HEK293 (cell line): ENCODE measurements at regions not wholly inside any gene's neighbourhood (a gene's known extent, or its start where the extent isn't known, plus 50 kb on each side); places are given as distances from the start of the nearest gene placed in this dataset.

ENCODE experiments used
- CTCF ChIA-PET: fragments of 350-600 bp; formaldehyde crosslinking; extraction: SDS; loops from one replicate; lab custom pipeline; 2021; ENCODE audit warnings: antibody characterized with exemption; lab: Yijun Ruan, JAX
- POLR2A ChIA-PET: fragments of 300-600 bp; formaldehyde crosslinking; extraction: SDS; loops from one replicate; lab custom pipeline; 2020; ENCODE audit warnings: antibody characterized with exemption, inconsistent platforms; lab: Yijun Ruan, JAX
- H3K27ac ChIP-seq: fragments of 200-500 bp; sonication (Bioruptor generic); 2 replicates; pipeline ENCODE4 v1.5.1; 2014; ENCODE audit warnings: low read depth, low read length, control low read depth, inconsistent platforms; ENCODE audit errors: extremely low read depth
- H3K36me3 ChIP-seq, 2 experiments: fragments of 200-500 bp in 1 of 2; sonication (Bioruptor generic) in 1 of 2; 1 replicate in 1 of 2; 2 replicates in 1 of 2; pipeline ENCODE4 v1.5.1; 2014 to 2017; ENCODE audit warnings: inconsistent platforms in 2 of 2, low read length in 2 of 2; ENCODE audit not compliant: control insufficient read depth in 2 of 2, insufficient read depth in 1 of 2
- H3K4me1 ChIP-seq: fragments of 200-500 bp; sonication (Bioruptor generic); 2 replicates; pipeline ENCODE4 v1.5.1; 2014; ENCODE audit warnings: mild to moderate bottlenecking, low read length, inconsistent platforms; ENCODE audit not compliant: control insufficient read depth, insufficient read depth
- H3K4me3 ChIP-seq: 2 replicates; pipeline ENCODE4 v1.5.1; 2011; ENCODE audit warnings: low read depth, mild to moderate bottlenecking, control low read depth, low read length, moderate library complexity
- H3K9me3 ChIP-seq: fragments of 200-500 bp; sonication (Bioruptor generic); 2 replicates; pipeline ENCODE4 v1.5.1; 2014; ENCODE audit warnings: low read depth, low read length, inconsistent platforms; ENCODE audit not compliant: control insufficient read depth, insufficient read depth
- GLI4 ChIP-seq: fragments of 450-650 bp; formaldehyde crosslinking; IDR thresholded peaks from 2 replicates; pipeline ENCODE4 v1.5.1; 2016; ENCODE audit warnings: missing biosample characterization, missing genetic modification characterization
- RBAK ChIP-seq: fragments of 450-650 bp; formaldehyde crosslinking; IDR thresholded peaks from 2 replicates; pipeline ENCODE4 v1.5.1; 2016; ENCODE audit warnings: missing biosample characterization, missing genetic modification characterization
- ZBTB1 ChIP-seq: fragments of 450-650 bp; formaldehyde crosslinking; IDR thresholded peaks from 2 replicates; pipeline ENCODE4 v1.5.1; 2016; ENCODE audit warnings: missing biosample characterization, missing genetic modification characterization
- ZBTB20 ChIP-seq: fragments of 450-650 bp; formaldehyde crosslinking; IDR thresholded peaks from 2 replicates; pipeline ENCODE4 v1.5.1; 2016; ENCODE audit warnings: missing biosample characterization, missing genetic modification characterization
- ZNF112 ChIP-seq: fragments of 450-650 bp; formaldehyde crosslinking; IDR thresholded peaks from 2 replicates; pipeline ENCODE4 v1.5.0; 2017; ENCODE audit warnings: missing biosample characterization, missing genetic modification characterization
- ZNF121 ChIP-seq: fragments of 450-650 bp; formaldehyde crosslinking; IDR thresholded peaks from 2 replicates; pipeline ENCODE4 v1.5.1; 2016; ENCODE audit warnings: missing biosample characterization, missing genetic modification characterization
- ZNF138 ChIP-seq: fragments of 450-650 bp; formaldehyde crosslinking; IDR thresholded peaks from 2 replicates; pipeline ENCODE4 v1.5.1; 2016; ENCODE audit warnings: missing biosample characterization, missing genetic modification characterization, borderline replicate concordance
- ZNF146 ChIP-seq: fragments of 450-650 bp; formaldehyde crosslinking; IDR thresholded peaks from 2 replicates; pipeline ENCODE4 v1.5.1; 2016; ENCODE audit warnings: missing biosample characterization, missing genetic modification characterization
- ZNF223 ChIP-seq: fragments of 450-650 bp; formaldehyde crosslinking; IDR thresholded peaks from 2 replicates; pipeline ENCODE4 v1.5.1; 2016; ENCODE audit warnings: missing biosample characterization, missing genetic modification characterization
- ZNF311 ChIP-seq: fragments of 450-650 bp; formaldehyde crosslinking; IDR thresholded peaks from 2 replicates; pipeline ENCODE4 v1.5.1; 2017; ENCODE audit warnings: missing biosample characterization, missing genetic modification characterization, borderline replicate concordance
- ZNF341 ChIP-seq: fragments of 450-650 bp; formaldehyde crosslinking; IDR thresholded peaks from 2 replicates; pipeline ENCODE4; 2016; ENCODE audit warnings: low read depth, missing biosample characterization, missing genetic modification characterization
- ZNF354C ChIP-seq: fragments of 450-650 bp; formaldehyde crosslinking; IDR thresholded peaks from 2 replicates; pipeline ENCODE4 v1.5.1; 2016; ENCODE audit warnings: missing biosample characterization, missing genetic modification characterization, low read depth, borderline replicate concordance
- ZNF391 ChIP-seq: fragments of 450-650 bp; formaldehyde crosslinking; IDR thresholded peaks from 2 replicates; pipeline ENCODE4 v1.5.1; 2016; ENCODE audit warnings: low read depth, missing biosample characterization, missing genetic modification characterization, borderline replicate concordance
- ZNF426 ChIP-seq: fragments of 450-650 bp; formaldehyde crosslinking; IDR thresholded peaks from 2 replicates; pipeline ENCODE4 v1.5.1; 2017; ENCODE audit warnings: missing biosample characterization, missing genetic modification characterization, mild to moderate bottlenecking, inconsistent platforms, moderate library complexity
- ZNF514 ChIP-seq: fragments of 450-650 bp; formaldehyde crosslinking; IDR thresholded peaks from 2 replicates; pipeline ENCODE4 v1.5.1; 2016; ENCODE audit warnings: missing biosample characterization, missing genetic modification characterization
- ZNF558 ChIP-seq: fragments of 450-650 bp; formaldehyde crosslinking; IDR thresholded peaks from 2 replicates; pipeline ENCODE4 v1.5.1; 2016; ENCODE audit warnings: missing biosample characterization, missing genetic modification characterization
- ZNF561 ChIP-seq: fragments of 450-650 bp; IDR thresholded peaks from 2 replicates; pipeline ENCODE4 v1.5.1; 2018; ENCODE audit warnings: missing biosample characterization, missing genetic modification characterization, borderline replicate concordance
- ZNF670 ChIP-seq: fragments of 450-650 bp; formaldehyde crosslinking; IDR thresholded peaks from 2 replicates; pipeline ENCODE4 v1.5.1; 2016; ENCODE audit warnings: missing biosample characterization, missing genetic modification characterization, low read depth
- ZNF707 ChIP-seq: fragments of 450-650 bp; formaldehyde crosslinking; IDR thresholded peaks from 2 replicates; pipeline ENCODE4 v1.5.1; 2016; ENCODE audit warnings: missing biosample characterization, missing genetic modification characterization
- ZSCAN23 ChIP-seq: fragments of 450-650 bp; formaldehyde crosslinking; IDR thresholded peaks from 2 replicates; pipeline ENCODE4 v1.5.1; 2016; ENCODE audit warnings: missing biosample characterization, missing genetic modification characterization
- TF ChIP-seq, protein P1 (sequence below): fragments of 450-650 bp; formaldehyde crosslinking; IDR thresholded peaks from 2 replicates; pipeline ENCODE4 v1.5.1; 2016; ENCODE audit warnings: missing biosample characterization, missing genetic modification characterization, low read depth
- TF ChIP-seq, protein P2 (sequence below): fragments of 450-650 bp; formaldehyde crosslinking; optimal IDR thresholded peaks from 2 replicates; pipeline ENCODE3; 2016; ENCODE audit warnings: missing biosample characterization, mild to moderate bottlenecking, missing genetic modification characterization
- TF ChIP-seq, protein P3 (sequence below): fragments of 450-650 bp; formaldehyde crosslinking; IDR thresholded peaks from 2 replicates; pipeline ENCODE4 v1.5.1; 2016; ENCODE audit warnings: missing biosample characterization, missing genetic modification characterization
- TF ChIP-seq, protein P4 (sequence below): fragments of 450-650 bp; formaldehyde crosslinking; IDR thresholded peaks from 2 replicates; pipeline ENCODE4 v1.5.1; 2016; ENCODE audit warnings: missing biosample characterization, missing genetic modification characterization
- TF ChIP-seq, protein P5 (sequence below): fragments of 450-650 bp; formaldehyde crosslinking; IDR thresholded peaks from 2 replicates; pipeline ENCODE4 v1.5.1; 2016; ENCODE audit warnings: missing biosample characterization, missing genetic modification characterization, low read depth
- TF ChIP-seq, protein P6 (sequence below): fragments of 450-650 bp; formaldehyde crosslinking; IDR thresholded peaks from 2 replicates; pipeline ENCODE4 v1.5.1; 2017; ENCODE audit warnings: missing biosample characterization, missing genetic modification characterization

DNA sequence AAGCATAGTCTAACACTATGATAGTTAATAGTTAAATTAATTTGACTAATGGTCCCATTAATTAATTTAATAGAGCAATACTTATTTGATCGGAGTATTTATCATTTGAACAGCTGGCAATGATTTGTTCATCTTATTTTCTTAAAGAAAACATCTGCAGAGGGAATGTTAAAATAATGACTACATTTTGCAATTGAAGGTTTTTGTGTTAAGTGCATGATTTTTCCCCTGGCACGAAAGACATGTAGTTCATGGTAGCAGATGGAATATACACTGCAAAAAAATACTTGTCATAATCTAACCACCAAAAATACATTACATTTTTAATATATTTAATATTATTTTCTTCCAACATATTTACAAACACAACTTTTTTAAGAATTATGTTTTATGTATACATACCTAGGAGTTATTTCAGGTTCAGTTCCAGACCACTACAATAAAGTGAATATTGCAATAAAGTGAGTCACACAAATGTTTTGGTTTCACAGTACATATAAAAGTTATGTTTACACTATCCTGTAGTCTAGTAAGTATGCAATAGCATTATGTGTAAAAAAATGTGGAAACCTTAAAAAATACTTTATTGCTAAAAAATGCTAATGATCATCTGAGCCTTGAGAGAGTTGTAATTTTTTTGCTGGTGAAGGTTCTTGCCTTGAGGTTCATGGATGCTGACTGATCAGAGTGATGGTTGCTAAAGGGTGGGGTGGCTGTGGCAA is 292.6 kb upstream of the DAB2 start:
- CTCF ChIA-PET = interaction anchor here (0.6 to 4.0 kb wide), 8 partner anchors 10 to 1306 kb away, joined by 3 to 14 read pairs (median 4); no protein-coding TSS in a partner anchor
- no peaks in the 10 kb centered on the region for H3K36me3 ChIP-seq
- H3K4me3 ChIP-seq = no peak overlapping the region
- no peaks in the 10 kb centered on the region for H3K4me1 ChIP-seq
- H3K9me3 ChIP-seq = no peaks in the 10 kb centered on the region
- TF ChIP-seq ZBTB1 (tag by site-specific recombination) (no peak), ZNF670 (no peak), ZNF311 (tag by site-specific recombination) (no peak), ZBTB20 (tag by site-specific recombination) (no peak), ZNF426 (tag by site-specific recombination) (no peak), ZNF146 (tag by site-specific recombination) (no peak), ZNF514 (tag by site-specific recombination) (no peak), ZNF121 (no peak), ZNF707 (tag by site-specific recombination) (no peak), ZNF391 (no peak), GLI4 (no peak), ZSCAN23 (no peak), RBAK (tag by site-specific recombination) (no peak), ZNF341 (tag by site-specific recombination) (no peak), ZNF561 (no peak)
- TF ChIP-seq, protein P1, sequence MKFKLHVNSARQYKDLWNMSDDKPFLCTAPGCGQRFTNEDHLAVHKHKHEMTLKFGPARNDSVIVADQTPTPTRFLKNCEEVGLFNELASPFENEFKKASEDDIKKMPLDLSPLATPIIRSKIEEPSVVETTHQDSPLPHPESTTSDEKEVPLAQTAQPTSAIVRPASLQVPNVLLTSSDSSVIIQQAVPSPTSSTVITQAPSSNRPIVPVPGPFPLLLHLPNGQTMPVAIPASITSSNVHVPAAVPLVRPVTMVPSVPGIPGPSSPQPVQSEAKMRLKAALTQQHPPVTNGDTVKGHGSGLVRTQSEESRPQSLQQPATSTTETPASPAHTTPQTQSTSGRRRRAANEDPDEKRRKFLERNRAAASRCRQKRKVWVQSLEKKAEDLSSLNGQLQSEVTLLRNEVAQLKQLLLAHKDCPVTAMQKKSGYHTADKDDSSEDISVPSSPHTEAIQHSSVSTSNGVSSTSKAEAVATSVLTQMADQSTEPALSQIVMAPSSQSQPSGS (tag by site-specific recombination) = no peak
- no peak overlapping the region for H3K27ac ChIP-seq
- POLR2A ChIA-PET = no interaction called here

DNA sequence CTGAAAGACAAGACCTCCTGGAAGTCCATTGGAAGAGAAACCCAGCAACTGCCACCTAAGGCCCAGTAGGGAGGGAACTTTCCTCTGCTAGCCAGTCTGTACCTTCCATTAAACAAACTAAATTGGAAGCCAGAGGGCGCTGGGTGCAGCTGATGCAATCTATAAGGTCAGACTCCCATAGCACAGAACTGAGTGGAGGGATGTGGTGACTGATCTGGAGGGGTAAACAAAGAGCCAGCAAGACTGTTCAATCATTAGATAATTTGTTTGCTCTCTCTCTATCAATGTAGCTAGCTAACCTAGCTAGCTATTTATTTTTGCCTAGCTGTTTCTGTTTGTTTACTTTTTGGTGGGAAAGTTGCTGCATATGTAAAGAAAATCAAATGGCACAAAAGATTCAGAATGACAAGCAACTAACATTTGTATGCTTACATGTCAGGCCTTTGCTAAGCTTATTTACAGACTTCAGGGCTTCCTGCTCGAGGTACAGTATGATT is 291.8 kb upstream of the DAB2 start:
- TF ChIP-seq ZNF112 (no peak), ZNF354C (tag by site-specific recombination) (no peak), RBAK (tag by site-specific recombination) (no peak), ZNF558 (tag by site-specific recombination) (no peak), ZNF223 (tag by site-specific recombination) (no peak), ZBTB20 (tag by site-specific recombination) (no peak), ZNF138 (tag by site-specific recombination) (no peak)
- TF ChIP-seq, protein P2, sequence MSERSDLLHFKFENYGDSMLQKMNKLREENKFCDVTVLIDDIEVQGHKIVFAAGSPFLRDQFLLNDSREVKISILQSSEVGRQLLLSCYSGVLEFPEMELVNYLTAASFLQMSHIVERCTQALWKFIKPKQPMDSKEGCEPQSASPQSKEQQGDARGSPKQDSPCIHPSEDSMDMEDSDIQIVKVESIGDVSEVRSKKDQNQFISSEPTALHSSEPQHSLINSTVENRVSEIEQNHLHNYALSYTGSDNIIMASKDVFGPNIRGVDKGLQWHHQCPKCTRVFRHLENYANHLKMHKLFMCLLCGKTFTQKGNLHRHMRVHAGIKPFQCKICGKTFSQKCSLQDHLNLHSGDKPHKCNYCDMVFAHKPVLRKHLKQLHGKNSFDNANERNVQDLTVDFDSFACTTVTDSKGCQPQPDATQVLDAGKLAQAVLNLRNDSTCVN (tag by site-specific recombination) = no peak
- TF ChIP-seq, protein P3, sequence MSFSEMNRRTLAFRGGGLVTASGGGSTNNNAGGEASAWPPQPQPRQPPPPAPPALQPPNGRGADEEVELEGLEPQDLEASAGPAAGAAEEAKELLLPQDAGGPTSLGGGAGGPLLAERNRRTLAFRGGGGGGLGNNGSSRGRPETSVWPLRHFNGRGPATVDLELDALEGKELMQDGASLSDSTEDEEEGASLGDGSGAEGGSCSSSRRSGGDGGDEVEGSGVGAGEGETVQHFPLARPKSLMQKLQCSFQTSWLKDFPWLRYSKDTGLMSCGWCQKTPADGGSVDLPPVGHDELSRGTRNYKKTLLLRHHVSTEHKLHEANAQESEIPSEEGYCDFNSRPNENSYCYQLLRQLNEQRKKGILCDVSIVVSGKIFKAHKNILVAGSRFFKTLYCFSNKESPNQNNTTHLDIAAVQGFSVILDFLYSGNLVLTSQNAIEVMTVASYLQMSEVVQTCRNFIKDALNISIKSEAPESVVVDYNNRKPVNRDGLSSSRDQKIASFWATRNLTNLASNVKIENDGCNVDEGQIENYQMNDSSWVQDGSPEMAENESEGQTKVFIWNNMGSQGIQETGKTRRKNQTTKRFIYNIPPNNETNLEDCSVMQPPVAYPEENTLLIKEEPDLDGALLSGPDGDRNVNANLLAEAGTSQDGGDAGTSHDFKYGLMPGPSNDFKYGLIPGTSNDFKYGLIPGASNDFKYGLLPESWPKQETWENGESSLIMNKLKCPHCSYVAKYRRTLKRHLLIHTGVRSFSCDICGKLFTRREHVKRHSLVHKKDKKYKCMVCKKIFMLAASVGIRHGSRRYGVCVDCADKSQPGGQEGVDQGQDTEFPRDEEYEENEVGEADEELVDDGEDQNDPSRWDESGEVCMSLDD (tag by site-specific recombination) = no peak
- TF ChIP-seq, protein P4, sequence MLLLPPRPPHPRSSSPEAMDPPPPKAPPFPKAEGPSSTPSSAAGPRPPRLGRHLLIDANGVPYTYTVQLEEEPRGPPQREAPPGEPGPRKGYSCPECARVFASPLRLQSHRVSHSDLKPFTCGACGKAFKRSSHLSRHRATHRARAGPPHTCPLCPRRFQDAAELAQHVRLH (tag by site-specific recombination) = no peak
- TF ChIP-seq, protein P5, sequence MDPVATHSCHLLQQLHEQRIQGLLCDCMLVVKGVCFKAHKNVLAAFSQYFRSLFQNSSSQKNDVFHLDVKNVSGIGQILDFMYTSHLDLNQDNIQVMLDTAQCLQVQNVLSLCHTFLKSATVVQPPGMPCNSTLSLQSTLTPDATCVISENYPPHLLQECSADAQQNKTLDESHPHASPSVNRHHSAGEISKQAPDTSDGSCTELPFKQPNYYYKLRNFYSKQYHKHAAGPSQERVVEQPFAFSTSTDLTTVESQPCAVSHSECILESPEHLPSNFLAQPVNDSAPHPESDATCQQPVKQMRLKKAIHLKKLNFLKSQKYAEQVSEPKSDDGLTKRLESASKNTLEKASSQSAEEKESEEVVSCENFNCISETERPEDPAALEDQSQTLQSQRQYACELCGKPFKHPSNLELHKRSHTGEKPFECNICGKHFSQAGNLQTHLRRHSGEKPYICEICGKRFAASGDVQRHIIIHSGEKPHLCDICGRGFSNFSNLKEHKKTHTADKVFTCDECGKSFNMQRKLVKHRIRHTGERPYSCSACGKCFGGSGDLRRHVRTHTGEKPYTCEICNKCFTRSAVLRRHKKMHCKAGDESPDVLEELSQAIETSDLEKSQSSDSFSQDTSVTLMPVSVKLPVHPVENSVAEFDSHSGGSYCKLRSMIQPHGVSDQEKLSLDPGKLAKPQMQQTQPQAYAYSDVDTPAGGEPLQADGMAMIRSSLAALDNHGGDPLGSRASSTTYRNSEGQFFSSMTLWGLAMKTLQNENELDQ (tag by site-specific recombination) = no peak
- TF ChIP-seq, protein P6, sequence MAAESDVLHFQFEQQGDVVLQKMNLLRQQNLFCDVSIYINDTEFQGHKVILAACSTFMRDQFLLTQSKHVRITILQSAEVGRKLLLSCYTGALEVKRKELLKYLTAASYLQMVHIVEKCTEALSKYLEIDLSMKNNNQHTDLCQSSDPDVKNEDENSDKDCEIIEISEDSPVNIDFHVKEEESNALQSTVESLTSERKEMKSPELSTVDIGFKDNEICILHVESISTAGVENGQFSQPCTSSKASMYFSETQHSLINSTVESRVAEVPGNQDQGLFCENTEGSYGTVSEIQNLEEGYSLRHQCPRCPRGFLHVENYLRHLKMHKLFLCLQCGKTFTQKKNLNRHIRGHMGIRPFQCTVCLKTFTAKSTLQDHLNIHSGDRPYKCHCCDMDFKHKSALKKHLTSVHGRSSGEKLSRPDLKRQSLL (tag by site-specific recombination) = no peak
- Histone ChIP-seq H3K4me3 (no peak overlapping the region), H3K36me3 (no peaks in the 10 kb centered on the region), H3K9me3 (no peaks in the 10 kb centered on the region), H3K27ac (no peak overlapping the region), H3K4me1 (no peaks in the 10 kb centered on the region)
- ChIA-PET POLR2A (no interaction called here), CTCF (interaction anchor here (0.6 to 4.0 kb wide), 12 partner anchors 10 to 1307 kb away, joined by 3 to 14 read pairs (median 3); no protein-coding TSS in a partner anchor)
